Panc1 (cell line): ENCODE measurements at regions not wholly inside any gene's neighbourhood (a gene's known extent, or its start where the extent isn't known, plus 50 kb on each side); places are given as distances from the start of the nearest gene placed in this dataset.
"Not testable (repeated sequence)": the region's sequence is repeated elsewhere in the genome, so short reads cannot be mapped to it uniquely, and the experiment has no call there.

Source experiments
- ATAC-seq: fragments of 200-7000 bp; cut with Tn5 transposase; 2 replicates; pipeline ENCODE4 v1.9.1; 2020; ENCODE audit warnings: mild to moderate bottlenecking, moderate library complexity
- BruUV-seq: library from RNA; stranded (reverse); fragments of 400-500 nt; replicated peaks from 2 replicates; lab custom pipeline; 2021; lab: Mats Ljungman, UMichigan
- CTCF ChIA-PET: fragments of 300-600 bp; sonication (Branson Sonifier 250); formaldehyde crosslinking; loops from one replicate; lab custom pipeline; 2022; ENCODE audit warnings: antibody characterized with exemption; lab: Charles Lee
- POLR2A ChIA-PET: fragments of 300-600 bp; sonication (Branson Sonifier 250); formaldehyde crosslinking; loops from one replicate; lab custom pipeline; 2022; ENCODE audit warnings: antibody characterized with exemption; lab: Charles Lee
- DNase-seq: peaks from one replicate; pipeline ENCODE4 v3.0.0-alpha.2; 2010; ENCODE audit warnings: low read depth, low spot score
- H3K27ac ChIP-seq: 2 replicates; pipeline ENCODE4 v1.5.1; 2011; ENCODE audit warnings: mild to moderate bottlenecking, low read length, inconsistent platforms
- H3K27me3 ChIP-seq: fragments of 200-500 bp; sonication (Bioruptor generic); 2 replicates; pipeline ENCODE4 v1.6.0; 2014; ENCODE audit warnings: low read length, inconsistent platforms; ENCODE audit not compliant: control insufficient read depth, insufficient read depth
- H3K36me3 ChIP-seq: fragments of 200-500 bp; sonication (Bioruptor generic); 2 replicates; pipeline ENCODE4 v1.5.1; 2014; ENCODE audit warnings: inconsistent platforms, mild to moderate bottlenecking, low read length, moderate library complexity; ENCODE audit not compliant: control insufficient read depth, insufficient read depth
- H3K4me1 ChIP-seq: 2 replicates; pipeline ENCODE4 v1.5.1; 2011; ENCODE audit warnings: inconsistent platforms, mild to moderate bottlenecking, low read length, moderate library complexity; ENCODE audit not compliant: control insufficient read depth, insufficient read depth
- H3K4me3 ChIP-seq, 2 experiments: 2 replicates each; pipeline ENCODE4 v1.5.1; 2011 to 2012; ENCODE audit warnings: low read depth in 2 of 2, low read length in 2 of 2, mild to moderate bottlenecking in 2 of 2, inconsistent platforms in 1 of 2, moderate library complexity in 1 of 2
- H3K9me3 ChIP-seq: fragments of 200-500 bp; sonication (Bioruptor generic); 2 replicates; pipeline ENCODE4 v1.5.1; 2014; ENCODE audit warnings: low read depth, mild to moderate bottlenecking, inconsistent platforms, low read length, moderate library complexity; ENCODE audit not compliant: control insufficient read depth, insufficient read depth
- POLR2AphosphoS5 ChIP-seq: IDR thresholded peaks from 2 replicates; pipeline ENCODE4 v1.6.1; 2012; ENCODE audit warnings: mild to moderate bottlenecking, low read depth, low read length, moderate library complexity
- SIN3A ChIP-seq: IDR thresholded peaks from 2 replicates; pipeline ENCODE4 v1.6.1; 2012; ENCODE audit warnings: low read depth, mild to moderate bottlenecking, low read length, moderate library complexity, borderline replicate concordance; ENCODE audit not compliant: insufficient read depth
- TCF7L2 ChIP-seq: IDR thresholded peaks from 2 replicates; pipeline ENCODE4 v1.6.1; 2011; ENCODE audit warnings: mild to moderate bottlenecking, low read depth, low read length, inconsistent platforms
- in situ Hi-C: cut with HindIII; loops from 2 replicates; pipeline ENCODE4 v1.10.0; 2016; ENCODE audit warnings: low sequenced_read_pairs, low pct_unique_long_range_greater_than_20kb
- intact Hi-C: fragments of 100-400 bp; cut with micrococcal nuclease; formaldehyde crosslinking; loops from one replicate; pipeline ENCODE4 v1.10.0; 2022; ENCODE audit not compliant: unreplicated experiment
- TF ChIP-seq, protein P1 (sequence below), 2 experiments: IDR thresholded peaks; 2 replicates each; pipeline ENCODE4 v1.6.1; 2011 to 2012; ENCODE audit warnings: low read depth in 2 of 2, control low read depth in 1 of 2, low read length in 1 of 2, mild to moderate bottlenecking in 1 of 2, moderate library complexity in 1 of 2; ENCODE audit not compliant: insufficient read depth in 1 of 2
- TF ChIP-seq, protein P2 (sequence below): fragments of 450-650 bp; IDR thresholded peaks from 2 replicates; pipeline ENCODE4 v1.5.1; 2017; ENCODE audit warnings: mild to moderate bottlenecking

DNA sequence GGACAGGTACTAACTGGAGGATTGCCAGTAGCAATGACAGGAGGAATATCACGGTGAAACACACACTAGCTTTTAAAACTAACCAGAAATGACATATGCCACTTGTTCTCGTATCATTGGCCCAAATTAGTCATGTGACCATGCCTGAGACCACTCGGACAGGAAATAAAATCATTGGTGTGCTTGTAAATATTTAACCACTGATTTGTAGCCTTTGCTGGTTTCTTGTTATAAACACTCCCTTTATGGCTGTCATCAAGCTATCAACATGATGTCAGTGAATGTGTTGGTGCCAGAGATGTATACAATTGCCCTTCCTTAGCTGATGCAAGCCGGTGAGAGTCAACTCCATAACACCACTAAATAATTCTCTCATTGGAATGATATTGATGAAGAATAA, 123.7 kb upstream of the ANKH start:
- ATAC-seq (no peak), DNase-seq (no peak)
- CTCF ChIA-PET = no interaction called here

DNA sequence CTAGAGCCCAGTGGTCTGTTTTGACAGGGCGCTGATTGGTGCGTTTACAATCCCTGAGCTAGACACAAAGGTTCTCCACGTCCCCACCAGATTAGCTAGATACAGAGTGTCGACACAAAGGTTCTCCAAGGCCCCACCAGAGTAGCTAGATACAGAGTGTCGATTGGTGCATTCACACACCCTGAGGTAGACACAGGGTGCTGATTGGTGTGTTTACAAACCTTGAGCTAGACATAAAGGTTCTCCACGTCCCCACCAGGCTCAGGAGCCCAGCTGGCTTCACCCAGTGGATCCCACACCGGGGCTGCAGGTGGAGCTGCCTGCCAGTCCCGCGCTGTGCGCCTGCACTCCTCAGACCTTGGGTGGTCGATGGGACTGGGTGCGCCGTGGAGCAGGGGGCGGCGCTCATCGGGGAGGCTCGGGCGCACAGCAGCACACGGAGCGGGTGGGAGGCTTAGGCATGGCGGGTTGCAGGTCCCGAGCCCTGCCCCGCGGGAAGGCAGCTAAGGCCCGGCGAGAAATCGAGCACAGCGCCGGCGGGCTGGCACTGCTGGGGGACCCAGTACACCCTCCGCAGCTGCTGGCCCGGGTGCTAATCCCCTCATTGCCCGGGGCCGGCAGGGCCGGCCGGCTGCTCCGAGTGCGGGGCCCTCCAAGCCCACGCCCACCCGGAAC, 122.0 kb upstream of the ANKH start:
- in situ Hi-C loops, H3K36me3 ChIP-seq, H3K27me3 ChIP-seq, BruUV-seq, intact Hi-C loops, POLR2A ChIA-PET, CTCF ChIA-PET, H3K27ac ChIP-seq, DNase-seq, H3K4me3 ChIP-seq, ATAC-seq, H3K4me1 ChIP-seq: not testable (repeated sequence)
- H3K9me3 ChIP-seq = peaks cover 11% of the 10 kb centered on the region; the same call in 1 of the 2 replicates

More for the DNA sequence above, 123.7 kb upstream of the ANKH start:
- intact Hi-C loops = no loop called here
- POLR2A ChIA-PET = no interaction called here
- in situ Hi-C loops = no loop called here
- no TSS peak for BruUV-seq
- Histone ChIP-seq H3K36me3 (no peaks in the 10 kb centered on the region), H3K27ac (no peak overlapping the region), H3K4me1 (no peaks in the 10 kb centered on the region), H3K9me3 (peaks cover 12% of the 10 kb centered on the region; the same call in 1 of the 2 replicates), H3K4me3 (no peak overlapping the region), H3K27me3 (peaks cover 2% of the 10 kb centered on the region; the same call in 1 of the 2 replicates)
- TF ChIP-seq, protein P1, sequence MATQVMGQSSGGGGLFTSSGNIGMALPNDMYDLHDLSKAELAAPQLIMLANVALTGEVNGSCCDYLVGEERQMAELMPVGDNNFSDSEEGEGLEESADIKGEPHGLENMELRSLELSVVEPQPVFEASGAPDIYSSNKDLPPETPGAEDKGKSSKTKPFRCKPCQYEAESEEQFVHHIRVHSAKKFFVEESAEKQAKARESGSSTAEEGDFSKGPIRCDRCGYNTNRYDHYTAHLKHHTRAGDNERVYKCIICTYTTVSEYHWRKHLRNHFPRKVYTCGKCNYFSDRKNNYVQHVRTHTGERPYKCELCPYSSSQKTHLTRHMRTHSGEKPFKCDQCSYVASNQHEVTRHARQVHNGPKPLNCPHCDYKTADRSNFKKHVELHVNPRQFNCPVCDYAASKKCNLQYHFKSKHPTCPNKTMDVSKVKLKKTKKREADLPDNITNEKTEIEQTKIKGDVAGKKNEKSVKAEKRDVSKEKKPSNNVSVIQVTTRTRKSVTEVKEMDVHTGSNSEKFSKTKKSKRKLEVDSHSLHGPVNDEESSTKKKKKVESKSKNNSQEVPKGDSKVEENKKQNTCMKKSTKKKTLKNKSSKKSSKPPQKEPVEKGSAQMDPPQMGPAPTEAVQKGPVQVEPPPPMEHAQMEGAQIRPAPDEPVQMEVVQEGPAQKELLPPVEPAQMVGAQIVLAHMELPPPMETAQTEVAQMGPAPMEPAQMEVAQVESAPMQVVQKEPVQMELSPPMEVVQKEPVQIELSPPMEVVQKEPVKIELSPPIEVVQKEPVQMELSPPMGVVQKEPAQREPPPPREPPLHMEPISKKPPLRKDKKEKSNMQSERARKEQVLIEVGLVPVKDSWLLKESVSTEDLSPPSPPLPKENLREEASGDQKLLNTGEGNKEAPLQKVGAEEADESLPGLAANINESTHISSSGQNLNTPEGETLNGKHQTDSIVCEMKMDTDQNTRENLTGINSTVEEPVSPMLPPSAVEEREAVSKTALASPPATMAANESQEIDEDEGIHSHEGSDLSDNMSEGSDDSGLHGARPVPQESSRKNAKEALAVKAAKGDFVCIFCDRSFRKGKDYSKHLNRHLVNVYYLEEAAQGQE (IDR thresholded peaks at IDR 0.05; ENCODE audit: insufficient read depth in 1 of 2, low read depth in 2 of 2, low read length in 1 of 2) = no peak
- TF ChIP-seq SIN3A (no peak), TCF7L2 (no peak), POLR2AphosphoS5 (no peak)
- TF ChIP-seq, protein P2, sequence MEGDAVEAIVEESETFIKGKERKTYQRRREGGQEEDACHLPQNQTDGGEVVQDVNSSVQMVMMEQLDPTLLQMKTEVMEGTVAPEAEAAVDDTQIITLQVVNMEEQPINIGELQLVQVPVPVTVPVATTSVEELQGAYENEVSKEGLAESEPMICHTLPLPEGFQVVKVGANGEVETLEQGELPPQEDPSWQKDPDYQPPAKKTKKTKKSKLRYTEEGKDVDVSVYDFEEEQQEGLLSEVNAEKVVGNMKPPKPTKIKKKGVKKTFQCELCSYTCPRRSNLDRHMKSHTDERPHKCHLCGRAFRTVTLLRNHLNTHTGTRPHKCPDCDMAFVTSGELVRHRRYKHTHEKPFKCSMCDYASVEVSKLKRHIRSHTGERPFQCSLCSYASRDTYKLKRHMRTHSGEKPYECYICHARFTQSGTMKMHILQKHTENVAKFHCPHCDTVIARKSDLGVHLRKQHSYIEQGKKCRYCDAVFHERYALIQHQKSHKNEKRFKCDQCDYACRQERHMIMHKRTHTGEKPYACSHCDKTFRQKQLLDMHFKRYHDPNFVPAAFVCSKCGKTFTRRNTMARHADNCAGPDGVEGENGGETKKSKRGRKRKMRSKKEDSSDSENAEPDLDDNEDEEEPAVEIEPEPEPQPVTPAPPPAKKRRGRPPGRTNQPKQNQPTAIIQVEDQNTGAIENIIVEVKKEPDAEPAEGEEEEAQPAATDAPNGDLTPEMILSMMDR = no peak

DNA sequence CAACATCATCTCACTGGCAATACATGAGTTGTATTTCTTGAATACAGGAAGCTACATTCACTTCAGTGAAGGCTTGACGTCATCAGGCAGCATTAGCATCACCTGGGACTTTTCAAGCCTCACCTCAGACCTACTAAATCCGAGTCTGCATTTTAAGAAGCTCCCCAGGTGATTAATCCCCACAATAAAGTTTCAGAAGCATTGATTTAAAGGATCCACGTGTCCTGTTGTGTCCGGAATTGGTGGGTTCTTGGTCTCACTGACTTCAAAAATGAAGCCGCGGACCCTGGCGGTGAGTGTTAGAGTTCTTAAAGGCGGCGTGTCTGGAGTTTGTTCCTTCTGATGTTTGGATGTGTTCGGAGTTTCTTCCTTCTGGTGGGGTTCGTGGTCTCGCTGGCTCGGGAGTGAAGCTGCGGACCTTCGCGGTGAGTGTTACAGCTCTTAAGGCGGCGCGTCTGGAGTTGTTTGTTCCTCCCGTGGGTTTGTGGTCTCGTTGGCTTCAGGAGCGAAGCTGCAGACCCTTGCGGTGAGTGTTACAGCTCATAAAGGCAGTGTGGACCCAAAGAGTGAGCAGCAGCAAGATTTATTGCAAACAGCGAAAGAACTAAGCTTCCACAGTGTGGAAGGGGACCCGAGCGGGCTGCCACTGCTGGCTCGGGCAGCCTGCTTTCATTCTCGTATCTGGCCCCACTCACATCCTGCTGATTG, 121.3 kb upstream of the ANKH start:
- in situ Hi-C loops, H3K36me3 ChIP-seq, H3K9me3 ChIP-seq, H3K4me3 ChIP-seq, DNase-seq, H3K4me1 ChIP-seq, H3K27ac ChIP-seq, BruUV-seq, H3K27me3 ChIP-seq, ATAC-seq, POLR2A ChIA-PET, intact Hi-C loops, CTCF ChIA-PET: not testable (repeated sequence)
